SK-N-SH (cell line): ENCODE measurements at regions not wholly inside any gene's neighbourhood (a gene's known extent, or its start where the extent isn't known, plus 50 kb on each side); places are given as distances from the start of the nearest gene placed in this dataset.

Source experiments
- CTCF ChIP-seq: fragments of 200-600 bp; sonication (generic); IDR thresholded peaks from 2 replicates; pipeline ENCODE4 v1.6.1; 2017; ENCODE audit warnings: antibody characterized with exemption, mild to moderate bottlenecking, moderate library complexity
- EZH2phosphoT487 ChIP-seq: fragments of 200-600 bp; sonication (generic); IDR thresholded peaks from 2 replicates; pipeline ENCODE4 v1.6.1; 2017; ENCODE audit warnings: low read depth, mixed run types, mild to moderate bottlenecking, antibody characterized with exemption, moderate library complexity, borderline replicate concordance
- TEAD4 ChIP-seq: IDR thresholded peaks from 2 replicates; pipeline ENCODE4 v1.4.0; 2012; ENCODE audit warnings: mild to moderate bottlenecking, borderline replicate concordance; ENCODE audit not compliant: insufficient read depth
- TF ChIP-seq, protein P1 (sequence below): IDR thresholded peaks from 2 replicates; pipeline ENCODE4 v1.4.0; 2012; ENCODE audit warnings: low read depth

GRCh38 chr14:106115401-106115800, 589.0 kb downstream of the TMEM121 start:
- no peak for TF ChIP-seq CTCF
- TF ChIP-seq EZH2phosphoT487: no peak
- TF ChIP-seq, protein P1, sequence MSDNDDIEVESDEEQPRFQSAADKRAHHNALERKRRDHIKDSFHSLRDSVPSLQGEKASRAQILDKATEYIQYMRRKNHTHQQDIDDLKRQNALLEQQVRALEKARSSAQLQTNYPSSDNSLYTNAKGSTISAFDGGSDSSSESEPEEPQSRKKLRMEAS: no peak
- TF ChIP-seq TEAD4: no peak
